ENCODE measurements at regions not wholly inside any gene's neighbourhood (a gene's known extent, or its start where the extent isn't known, plus 50 kb on each side); places are given as distances from the start of the nearest gene placed in this dataset.
"Not testable (repeated sequence)": the region's sequence is repeated elsewhere in the genome, so short reads cannot be mapped to it uniquely, and the experiment has no call there.

DNA sequence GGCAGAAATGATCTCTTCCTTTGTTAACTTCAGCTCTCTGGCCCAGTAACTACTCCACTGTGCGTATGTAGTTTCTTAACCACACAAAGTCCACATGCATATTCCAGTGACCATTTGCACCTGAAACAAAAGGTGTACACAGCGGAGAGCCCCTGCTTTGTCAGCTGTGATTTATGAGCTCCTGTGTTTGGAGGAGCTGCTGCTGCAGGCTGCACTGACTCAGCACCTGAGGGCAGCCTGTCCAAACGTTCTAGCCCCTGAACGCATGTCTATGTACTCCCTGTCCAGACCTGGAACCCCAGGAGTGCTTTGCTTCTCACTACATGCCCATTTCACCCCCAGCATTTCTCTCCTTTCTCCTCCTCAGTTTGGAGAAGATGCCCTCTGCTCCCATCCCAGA lies 216.1 kb downstream of the ABCC12 start:
- intact Hi-C loops (cut with micrococcal nuclease): no loop called here
- no peak for ATAC-seq
- no peak for DNase-seq

- intact Hi-C loops (cut with micrococcal nuclease): no loop called here
- ATAC-seq: no peak
- no peak for DNase-seq
Measured at GRCh38 chr16:47938272-47938671, 217.5 kb downstream of the ABCC12 start.

DNA sequence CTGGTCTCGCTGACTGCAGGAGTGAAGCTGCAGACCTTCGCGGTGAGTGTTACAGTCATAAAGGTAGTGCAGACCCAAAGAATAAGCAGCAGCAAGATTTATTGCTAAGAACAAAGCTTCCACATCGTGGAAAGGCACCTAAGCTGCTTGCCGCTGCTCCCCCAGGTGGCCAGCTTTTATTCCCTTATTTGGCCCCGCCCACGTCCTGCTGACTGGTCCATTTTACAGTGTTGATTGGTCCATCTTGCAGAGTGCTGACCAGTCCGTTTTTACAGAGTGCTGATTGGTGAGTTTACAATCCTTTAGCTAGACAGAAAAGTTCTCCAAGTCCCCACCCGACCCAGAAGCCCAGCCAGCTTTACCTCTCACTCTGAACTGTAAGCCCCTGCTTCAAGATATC lies 227.8 kb downstream of the ABCC12 start:
- intact Hi-C loops (cut with micrococcal nuclease): no loop called here

GRCh38 chr16:47927330-47927729 lies 228.5 kb downstream of the ABCC12 start:
- DNase-seq: no peak
- intact Hi-C loops (cut with micrococcal nuclease): no loop called here
- ATAC-seq: no peak

More for the DNA sequence above, 227.8 kb downstream of the ABCC12 start:
- DNase-seq (no peak), ATAC-seq (no peak)

DNA sequence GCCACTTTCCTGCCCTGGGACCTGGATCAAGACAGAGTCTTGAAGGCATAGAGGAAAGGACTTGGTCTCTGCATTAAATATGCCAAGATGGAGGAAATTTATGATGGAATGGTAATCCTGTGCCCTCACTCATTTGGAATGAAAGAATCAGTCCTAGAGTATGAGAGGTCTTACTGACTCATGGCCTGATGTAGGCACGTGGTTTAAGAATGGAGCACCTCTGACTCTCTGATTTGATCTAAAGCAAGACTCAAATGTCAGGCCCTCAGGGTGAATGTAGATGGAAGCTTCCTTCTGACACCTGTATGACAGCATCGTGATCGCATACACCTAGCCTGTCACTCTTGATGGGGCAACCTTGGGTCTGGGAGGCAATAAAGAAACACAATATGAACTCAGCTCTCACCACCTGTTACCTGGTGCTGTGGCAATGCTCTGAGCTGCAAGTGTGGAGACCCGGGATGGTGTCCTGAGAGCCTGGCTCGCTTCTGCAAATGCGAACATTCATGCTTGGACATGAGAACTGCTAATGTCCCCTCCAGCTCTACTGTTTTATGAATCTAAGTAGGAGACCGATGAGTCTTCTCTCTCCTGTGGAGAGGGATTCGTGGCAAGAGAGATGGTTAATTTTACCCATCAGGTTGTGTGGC lies 229.9 kb downstream of the ABCC12 start:
- intact Hi-C loops (cut with micrococcal nuclease): no loop called here
- DNase-seq: no peak
- ATAC-seq: no peak

GRCh38 chr16:47924950-47925349 lies 230.8 kb downstream of the ABCC12 start:
- DNase-seq (no peak), ATAC-seq (no peak)
- intact Hi-C loops (cut with micrococcal nuclease): no loop called here

DNA sequence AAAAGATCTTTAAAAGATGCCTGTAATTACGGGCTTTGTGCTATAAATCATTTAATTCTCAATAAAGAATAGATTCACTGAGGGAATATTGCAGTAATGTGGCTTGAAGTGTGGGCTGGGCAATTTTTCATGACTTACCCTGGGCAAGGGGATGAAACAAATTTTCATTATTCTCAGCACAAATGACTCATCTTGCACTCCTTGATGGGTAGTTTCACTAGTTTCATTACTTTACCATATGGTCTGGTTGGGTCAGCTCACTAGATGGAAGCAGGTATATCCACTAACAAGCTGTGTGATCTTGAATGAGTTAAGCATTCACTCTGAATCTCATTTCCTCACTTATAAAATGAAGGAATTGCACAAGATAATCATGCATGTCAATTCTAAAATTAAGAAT lies 234.3 kb downstream of the ABCC12 start:
- DNase-seq: no peak
- intact Hi-C loops (cut with micrococcal nuclease): no loop called here
- ATAC-seq: no peak

GRCh38 chr16:47920709-47921108 lies 235.1 kb downstream of the ABCC12 start:
- no peak for ATAC-seq

DNA sequence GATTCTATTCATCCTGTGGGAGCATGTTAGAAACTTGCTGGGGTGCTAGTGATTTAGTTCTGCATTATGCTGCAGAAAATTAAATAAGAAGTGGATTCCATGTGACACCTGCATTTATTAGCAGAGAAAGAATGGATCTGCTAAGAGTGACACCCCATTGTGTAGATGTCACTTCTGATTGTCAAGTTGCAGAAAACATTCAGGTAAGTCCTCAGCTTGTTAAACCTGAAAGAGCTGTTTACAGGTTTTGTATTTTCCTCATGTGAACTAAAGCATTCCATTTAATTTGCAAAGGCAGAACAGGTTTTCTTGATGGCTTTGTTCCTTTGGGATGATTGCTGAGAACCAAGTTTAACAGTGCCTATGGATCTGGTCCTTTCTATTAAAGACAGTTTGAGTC lies 238.7 kb downstream of the ABCC12 start:
- no peak for DNase-seq
- ATAC-seq: no peak
- intact Hi-C loops (cut with micrococcal nuclease): no loop called here

More at GRCh38 chr16:47920709-47921108, 235.1 kb downstream of the ABCC12 start:
- no peak for DNase-seq
- intact Hi-C loops (cut with micrococcal nuclease): no loop called here

DNA sequence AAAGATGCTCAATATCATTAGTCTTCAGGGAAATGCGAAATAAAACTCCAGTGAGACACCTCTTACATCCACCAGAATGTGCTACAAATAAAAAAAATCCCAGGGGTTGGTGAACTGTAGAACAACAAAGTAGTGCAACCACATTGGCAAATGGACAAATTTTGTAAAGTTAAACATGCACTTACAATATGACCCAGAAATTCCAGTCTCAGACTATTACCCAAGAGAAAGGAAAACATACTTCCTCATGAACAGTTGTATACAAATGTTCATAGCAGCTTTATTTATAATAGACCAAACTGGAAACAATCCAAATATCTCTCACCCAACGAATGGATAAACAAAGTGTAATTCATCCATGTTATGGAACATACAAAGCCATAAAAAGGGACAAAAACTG lies 239.5 kb downstream of the ABCC12 start:
- intact Hi-C loops (cut with micrococcal nuclease): no loop called here
- ATAC-seq (no peak), DNase-seq (no peak)

DNA sequence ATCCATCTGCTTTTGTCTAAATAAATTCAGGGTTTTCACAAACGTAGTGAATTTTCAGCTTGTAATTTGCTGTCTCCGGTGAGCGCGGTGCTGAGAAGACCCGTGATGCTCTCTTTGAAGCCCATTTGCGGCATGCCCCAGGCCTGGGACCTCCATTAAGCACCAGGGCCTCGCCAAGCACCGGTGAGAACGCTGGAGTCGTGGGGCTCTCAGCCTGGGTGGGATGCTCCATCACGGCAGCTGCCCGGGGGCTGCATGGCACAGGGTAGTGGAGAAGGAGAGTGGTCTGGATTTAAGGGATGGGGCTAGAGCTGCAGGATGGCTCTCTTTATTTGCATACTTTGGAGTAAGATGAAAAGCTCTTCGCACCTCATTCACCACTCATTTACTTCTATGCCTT lies 248.7 kb downstream of the ABCC12 start:
- ATAC-seq (no peak), DNase-seq (no peak)
- intact Hi-C loops (cut with micrococcal nuclease): no loop called here

GRCh38 chr16:47905771-47906170 lies 250.0 kb downstream of the ABCC12 start:
- ATAC-seq (no peak), DNase-seq (no peak)
- intact Hi-C loops (cut with micrococcal nuclease): no loop called here

DNA sequence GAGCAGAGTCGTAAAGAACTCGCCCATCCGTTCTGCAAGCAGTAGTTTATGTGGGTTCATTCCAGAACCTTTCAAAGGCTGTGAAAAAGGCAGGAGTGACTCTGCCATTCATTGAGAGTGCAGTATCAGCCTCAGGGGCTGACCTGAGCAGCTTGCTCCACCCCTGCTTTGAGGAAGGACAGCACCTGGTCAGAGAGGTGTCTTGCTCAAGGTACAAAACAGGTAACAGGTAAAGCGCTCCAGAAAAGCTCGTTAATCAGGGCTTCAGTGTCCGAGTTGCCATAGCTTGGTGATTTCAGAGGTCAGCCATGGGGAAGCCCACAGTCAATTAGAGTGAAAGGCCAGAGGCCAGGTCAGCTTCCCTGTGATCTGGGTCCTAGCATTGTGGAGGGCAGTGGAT lies 251.1 kb downstream of the ABCC12 start:
- DNase-seq (no peak), ATAC-seq (no peak)
- intact Hi-C loops (cut with micrococcal nuclease): no loop called here

DNA sequence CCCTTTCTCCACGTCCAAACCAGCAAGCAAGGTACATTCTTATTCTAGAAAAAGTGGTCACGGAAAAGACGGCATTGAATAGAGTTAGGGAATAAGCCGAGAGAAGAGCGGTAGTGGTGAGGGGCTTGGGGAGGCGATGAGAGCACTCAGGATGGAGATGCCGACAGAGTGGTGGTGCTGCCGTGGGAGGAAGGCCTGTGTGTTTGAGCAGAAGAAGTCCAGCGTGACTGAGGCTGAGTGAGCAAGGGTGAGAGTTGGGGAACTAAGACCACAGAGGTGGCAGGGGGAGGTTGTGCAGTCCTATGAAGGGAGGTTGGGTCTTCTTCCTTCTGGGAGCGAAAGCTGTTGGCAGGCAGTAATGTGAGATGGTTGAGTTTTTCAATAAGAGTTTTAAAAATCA lies 252.3 kb downstream of the ABCC12 start:
- ATAC-seq: no peak

GRCh38 chr16:47897105-47897504 lies 258.7 kb downstream of the ABCC12 start:
- DNase-seq; intact Hi-C loops (cut with micrococcal nuclease); ATAC-seq: not testable (repeated sequence)

More for the DNA sequence above, 252.3 kb downstream of the ABCC12 start:
- no peak for DNase-seq
- intact Hi-C loops (cut with micrococcal nuclease): no loop called here

DNA sequence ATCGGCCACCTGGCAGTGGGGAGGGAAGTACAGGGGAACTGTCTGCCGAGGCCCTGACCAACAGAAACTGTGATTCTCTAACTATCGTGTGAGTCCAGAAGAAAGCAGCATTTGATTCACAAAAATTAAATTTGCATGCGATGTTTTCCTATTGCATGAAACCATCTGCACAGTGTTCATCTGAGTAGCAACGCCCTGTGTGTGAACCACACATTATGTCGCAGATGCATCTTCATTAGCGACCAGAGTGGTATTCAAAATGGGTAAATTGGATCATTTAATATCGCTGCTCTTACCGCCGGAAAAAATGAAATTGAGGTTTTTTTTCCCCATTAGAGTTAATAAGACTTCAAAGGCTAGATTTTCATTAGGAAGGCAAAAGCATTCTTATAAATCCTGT lies 260.6 kb downstream of the ABCC12 start:
- ATAC-seq: no peak
- intact Hi-C loops (cut with micrococcal nuclease): no loop called here

DNA sequence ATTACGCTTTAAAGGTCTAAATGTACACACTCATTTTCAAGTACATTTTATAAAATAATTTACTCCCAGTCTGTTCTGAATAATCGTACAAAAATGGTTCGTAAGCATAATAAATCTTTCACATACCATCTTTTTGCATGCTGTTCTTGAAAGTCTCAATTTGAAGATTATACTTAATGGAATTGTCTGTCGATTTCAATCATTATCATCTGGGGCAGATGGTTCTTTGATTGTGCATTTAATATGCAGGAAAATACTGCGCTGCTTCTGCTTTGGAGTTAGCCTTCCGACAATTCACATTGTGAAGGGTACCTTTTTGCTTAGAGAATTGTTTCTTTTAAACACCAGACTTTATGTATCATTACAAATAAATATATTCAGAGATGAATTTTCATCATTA lies 262.8 kb downstream of the ABCC12 start:
- intact Hi-C loops (cut with micrococcal nuclease): no loop called here
- DNase-seq (no peak), ATAC-seq (no peak)

More for the DNA sequence above, 260.6 kb downstream of the ABCC12 start:
- no peak for DNase-seq

DNA sequence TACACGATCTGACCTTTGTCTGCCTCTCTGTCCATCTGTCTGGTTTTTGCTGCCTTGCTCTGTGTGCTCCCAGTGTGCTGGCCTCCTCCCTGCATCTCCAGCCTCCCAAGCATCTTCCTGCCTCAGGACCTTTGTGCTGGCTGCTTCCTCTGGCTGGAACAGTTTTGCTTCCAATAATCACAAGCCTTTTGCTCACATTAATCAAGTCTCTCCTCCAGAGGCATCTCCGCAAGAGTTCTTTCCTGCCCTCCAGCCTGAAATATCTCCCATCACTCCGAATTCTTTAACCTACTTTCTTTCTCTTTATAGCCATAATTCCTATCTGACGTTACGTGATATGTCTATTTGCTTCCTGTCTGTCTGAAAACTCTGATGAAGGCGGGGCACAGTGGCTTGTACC lies 267.1 kb downstream of the ABCC12 start:
- intact Hi-C loops (cut with micrococcal nuclease): no loop called here
- no peak for ATAC-seq
- no peak for DNase-seq

DNA sequence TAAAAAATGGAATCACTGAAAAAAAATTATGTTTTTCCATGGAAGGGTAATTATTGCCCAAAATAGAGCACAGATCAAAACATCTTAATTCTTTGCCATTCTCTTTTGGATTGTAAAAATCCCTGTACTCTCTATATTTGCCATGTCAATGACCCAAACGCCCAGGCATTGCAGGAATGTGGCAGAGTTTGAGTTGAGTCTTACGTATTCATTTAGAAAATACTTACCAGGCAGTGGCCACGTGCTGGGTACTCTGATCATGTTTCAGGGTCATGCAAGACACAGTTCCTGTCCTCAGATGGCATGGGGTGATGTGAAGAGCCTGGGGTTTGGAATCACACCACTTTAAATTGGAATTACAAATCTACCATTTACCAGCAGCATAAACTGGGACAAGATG lies 267.7 kb downstream of the ABCC12 start:
- DNase-seq (no peak), ATAC-seq (no peak)
- intact Hi-C loops (cut with micrococcal nuclease): no loop called here

DNA sequence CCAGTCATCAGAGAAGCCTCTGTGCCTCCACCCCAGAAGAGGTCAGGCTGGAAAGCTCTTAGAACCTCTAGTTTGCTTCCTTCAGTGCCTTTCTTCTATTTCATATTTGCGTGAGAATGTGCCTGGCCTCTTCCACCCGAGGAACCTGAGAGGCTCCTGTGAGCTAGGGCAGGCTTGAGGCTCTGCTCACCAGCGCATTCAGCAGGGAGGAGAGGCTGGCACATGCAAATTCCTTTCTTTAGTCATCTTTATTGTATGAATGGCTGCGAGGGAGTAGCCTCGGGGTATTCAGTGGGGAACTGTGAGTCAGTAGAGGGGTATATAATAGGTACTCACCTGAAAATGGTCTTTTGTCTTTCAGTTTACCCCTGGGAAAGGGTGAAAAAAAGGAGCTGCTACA lies 268.3 kb downstream of the ABCC12 start:
- intact Hi-C loops (cut with micrococcal nuclease): no loop called here
- ATAC-seq: no peak
- no peak for DNase-seq

DNA sequence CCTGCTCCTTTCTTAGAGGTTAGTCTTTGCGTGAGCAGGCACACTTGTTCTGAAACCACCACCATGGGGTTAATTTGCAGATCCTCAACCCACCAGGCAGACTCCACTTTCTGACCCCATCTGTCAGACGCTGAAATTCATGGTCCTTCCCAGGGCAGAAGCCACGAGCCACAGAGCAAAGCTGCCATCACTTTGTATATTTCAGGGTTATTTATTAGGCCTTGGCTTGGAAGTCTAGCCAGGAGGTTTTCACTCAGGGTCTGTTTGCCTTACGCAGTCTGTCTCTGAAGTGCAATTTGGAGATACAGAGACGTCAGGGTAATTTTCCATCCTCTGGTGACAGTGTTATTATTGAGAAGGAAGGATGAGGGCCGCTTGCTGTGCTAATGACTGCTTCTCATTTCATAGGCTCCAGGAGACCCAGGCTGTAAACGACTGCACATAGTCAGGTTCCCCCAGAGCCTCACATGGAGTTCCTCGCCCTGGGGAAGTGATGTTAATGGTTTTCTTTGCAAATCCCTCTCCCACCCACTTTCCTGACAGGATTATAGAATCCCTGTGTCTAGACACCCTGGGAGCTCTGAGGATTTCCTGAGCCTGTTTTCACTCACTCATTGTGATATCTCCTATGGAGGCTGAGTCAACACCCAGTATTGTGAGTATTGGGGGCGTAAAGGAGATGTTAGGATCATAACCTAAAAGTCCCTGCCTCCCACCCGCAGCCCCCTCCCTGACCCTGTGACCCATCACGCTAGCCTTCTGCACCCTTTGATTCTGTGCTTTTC lies 269.0 kb downstream of the ABCC12 start:
- no peak for DNase-seq
- no peak for ATAC-seq

More for the DNA sequence above, 269.0 kb downstream of the ABCC12 start:
- intact Hi-C loops (cut with micrococcal nuclease): no loop called here

Measured in left ventricle myocardium superior (tissue), 1 donor.